H9 (cell line): ENCODE measurements at regions not wholly inside any gene's neighbourhood (a gene's known extent, or its start where the extent isn't known, plus 50 kb on each side); places are given as distances from the start of the nearest gene placed in this dataset.

Experiments used
- DNase-seq: peaks from one replicate; pipeline ENCODE4 v3.0.0-alpha.2; 2017
- H2AFZ ChIP-seq: one replicate; pipeline ENCODE4 v1.6.1; 2013; ENCODE audit warnings: mild to moderate bottlenecking, low read length, control low read depth, moderate library complexity
- H2AK5ac ChIP-seq: 2 replicates; pipeline ENCODE4 v1.6.1; 2013; ENCODE audit warnings: low read length, control low read depth, mixed read lengths; ENCODE audit not compliant: insufficient read length
- H2BK120ac ChIP-seq: one replicate; pipeline ENCODE4 v1.6.1; 2013; ENCODE audit warnings: low read depth, mild to moderate bottlenecking, low read length, control low read depth, inconsistent platforms; ENCODE audit not compliant: poor library complexity, severe bottlenecking
- H2BK12ac ChIP-seq: 2 replicates; pipeline ENCODE4 v1.6.1; 2013; ENCODE audit warnings: low read length, control low read depth, mixed read lengths, low read depth; ENCODE audit not compliant: insufficient read length
- H2BK15ac ChIP-seq: 2 replicates; pipeline ENCODE4 v1.6.1; 2013; ENCODE audit warnings: low read depth, low read length, control low read depth
- H2BK20ac ChIP-seq: one replicate; pipeline ENCODE4 v1.6.1; 2013; ENCODE audit warnings: low read depth, mild to moderate bottlenecking, low read length, control low read depth, inconsistent platforms; ENCODE audit not compliant: poor library complexity, severe bottlenecking
- H2BK5ac ChIP-seq: 2 replicates; pipeline ENCODE4 v1.6.1; 2013; ENCODE audit warnings: low read length, control low read depth, mixed read lengths; ENCODE audit not compliant: insufficient read length
- H3K14ac ChIP-seq: 2 replicates; pipeline ENCODE4 v1.6.1; 2013; ENCODE audit warnings: low read length, control low read depth; ENCODE audit not compliant: insufficient read depth
- H3K18ac ChIP-seq: 2 replicates; pipeline ENCODE4 v1.6.1; 2013; ENCODE audit warnings: low read depth, mild to moderate bottlenecking, mixed read lengths, low read length, control low read depth; ENCODE audit not compliant: insufficient read length
- H3K23ac ChIP-seq: 2 replicates; pipeline ENCODE4 v1.6.1; 2013; ENCODE audit warnings: low read length, control low read depth, mixed read lengths, low read depth; ENCODE audit not compliant: insufficient read length
- H3K23me2 ChIP-seq: 2 replicates; pipeline ENCODE4 v1.6.1; 2013; ENCODE audit warnings: low read depth, mild to moderate bottlenecking, mixed read lengths, low read length, control low read depth; ENCODE audit not compliant: insufficient read length, poor library complexity, severe bottlenecking
- H3K27ac ChIP-seq: 2 replicates; pipeline ENCODE4 v1.5.1; 2013; ENCODE audit warnings: low read length, control low read depth, mixed read lengths, low read depth; ENCODE audit not compliant: insufficient read length
- H3K27me3 ChIP-seq: 2 replicates; pipeline ENCODE4 v1.6.1; 2013; ENCODE audit warnings: low read length, control low read depth, inconsistent platforms; ENCODE audit not compliant: insufficient read depth
- H3K4ac ChIP-seq: 2 replicates; pipeline ENCODE4 v1.6.1; 2013; ENCODE audit warnings: low read depth, mild to moderate bottlenecking, control low read depth, inconsistent platforms, low read length, moderate library complexity
- H3K4me1 ChIP-seq: 2 replicates; pipeline ENCODE4 v1.6.1; 2013; ENCODE audit warnings: low read length, control low read depth, inconsistent platforms; ENCODE audit not compliant: insufficient read depth
- H3K4me2 ChIP-seq: 2 replicates; pipeline ENCODE4 v1.6.1; 2013; ENCODE audit warnings: low read length, control low read depth, mixed read lengths; ENCODE audit not compliant: insufficient read length, insufficient read depth
- H3K56ac ChIP-seq: 2 replicates; pipeline ENCODE4 v1.6.1; 2013; ENCODE audit warnings: low read depth, mild to moderate bottlenecking, mixed read lengths, low read length, control low read depth; ENCODE audit not compliant: insufficient read length
- H3K79me1 ChIP-seq: 2 replicates; pipeline ENCODE4 v1.6.1; 2013; ENCODE audit warnings: low read depth, mild to moderate bottlenecking, moderate library complexity, low read length, control low read depth, inconsistent platforms; ENCODE audit not compliant: insufficient read depth, poor library complexity, severe bottlenecking
- H3K79me2 ChIP-seq: 2 replicates; pipeline ENCODE4 v1.6.1; 2013; ENCODE audit warnings: low read length, control low read depth, inconsistent platforms; ENCODE audit not compliant: insufficient read depth
- H3K9ac ChIP-seq: 2 replicates; pipeline ENCODE4 v1.6.1; 2013; ENCODE audit warnings: low read length, control low read depth, mixed read lengths; ENCODE audit not compliant: insufficient read length; ENCODE audit errors: extremely low read depth
- H3K9me3 ChIP-seq: one replicate; pipeline ENCODE4 v1.6.1; 2013; ENCODE audit warnings: low read depth, low read length, inconsistent platforms; ENCODE audit not compliant: control insufficient read depth
- H3T11ph ChIP-seq: one replicate; pipeline ENCODE4 v1.6.1; 2013; ENCODE audit warnings: mild to moderate bottlenecking, low read length, control low read depth, inconsistent platforms
- H4K20me1 ChIP-seq: one replicate; pipeline ENCODE4 v1.6.1; 2013; ENCODE audit not compliant: control insufficient read depth, insufficient read length, insufficient read depth
- H4K5ac ChIP-seq: 2 replicates; pipeline ENCODE4 v1.6.1; 2013; ENCODE audit warnings: low read depth, mild to moderate bottlenecking, mixed read lengths, low read length, control low read depth; ENCODE audit not compliant: insufficient read length
- H4K8ac ChIP-seq: replicated peaks from 2 replicates; pipeline ENCODE4 v1.6.1; 2013; ENCODE audit warnings: low read length, control low read depth, mixed read lengths, low read depth; ENCODE audit not compliant: insufficient read length
- H4K91ac ChIP-seq: 2 replicates; pipeline ENCODE4 v1.6.1; 2013; ENCODE audit warnings: low read depth, mild to moderate bottlenecking, moderate library complexity, mixed read lengths, low read length, control low read depth; ENCODE audit not compliant: insufficient read length
- H3K27ac Mint-ChIP-seq, 3 experiments: 2 replicates in 2 of 3; 3 replicates in 1 of 3; pipeline ENCODE4 v1.8.0; 2020 to 2021; ENCODE audit warnings: mixed read lengths in 3 of 3, mild to moderate bottlenecking in 1 of 3, moderate library complexity in 1 of 3
- H3K27me3 Mint-ChIP-seq: 2 replicates; pipeline ENCODE4 v1.8.0; 2021; ENCODE audit warnings: low read depth, mild to moderate bottlenecking, moderate library complexity, mixed read lengths
- H3K36me3 Mint-ChIP-seq, 3 experiments: 2 replicates in 2 of 3; 3 replicates in 1 of 3; pipeline ENCODE4 v1.8.0; 2020 to 2021; ENCODE audit warnings: low read depth in 3 of 3, mixed read lengths in 3 of 3; ENCODE audit not compliant: insufficient read depth in 1 of 3
- H3K4me1 Mint-ChIP-seq, 2 experiments: 2 replicates each; pipeline ENCODE4 v1.8.0; 2020; ENCODE audit warnings: mixed read lengths in 2 of 2
- H3K4me3 Mint-ChIP-seq, 2 experiments: 2 replicates in 1 of 2; 3 replicates in 1 of 2; pipeline ENCODE4 v1.8.0; 2020 to 2021; ENCODE audit warnings: mild to moderate bottlenecking in 2 of 2, mixed read lengths in 2 of 2, moderate library complexity in 1 of 2
- H3K9me3 Mint-ChIP-seq, 2 experiments: 2 replicates in 1 of 2; 3 replicates in 1 of 2; pipeline ENCODE4 v1.8.0; 2020; ENCODE audit warnings: mild to moderate bottlenecking in 2 of 2, mixed read lengths in 2 of 2, moderate library complexity in 1 of 2
- CTCF ChIP-seq: fragments of 200-600 bp; sonication (generic); conservative IDR thresholded peaks from 3 replicates; pipeline ENCODE4 v1.8.0; 2021; ENCODE audit warnings: antibody characterized with exemption, mild to moderate bottlenecking
- WGBS: extraction: QIAGEN DNeasy Blood & Tissue Kit; methylation state at CpG from one replicate; pipeline ENCODE4 v1.1.7; 2013; ENCODE audit warnings: missing lambda C conversion rate, low lambda C conversion rate, mixed read lengths; ENCODE audit not compliant: insufficient read length; ENCODE audit errors: extremely low coverage; 5-methylcytosine and 5-hydroxymethylcytosine counted together

GRCh38 chr5:168110870-168111832 is 180.3 kb upstream of the WWC1 start:
- no peaks in the 10 kb centered on the region for H3K79me1 ChIP-seq
- no peak overlapping the region for H4K8ac ChIP-seq
- H2BK5ac ChIP-seq = no peak overlapping the region
- H3T11ph ChIP-seq = no peak overlapping the region
- H3K4me2 ChIP-seq = no peak overlapping the region
- Mint-ChIP-seq H3K9me3 (peaks cover 0 to 2% of the 10 kb centered on the region in 2 experiments; a peak in 2 of 5 replicates), H3K4me3 (no peak overlapping the region), H3K36me3 (no peaks in the 10 kb centered on the region), H3K27me3 (peaks cover 6% of the 10 kb centered on the region; the same call in 1 of the 2 replicates), H3K4me1 (peaks cover 27 to 31% of the 10 kb centered on the region in 2 experiments), H3K27ac (no peak overlapping the region; a peak in 1 of 7 replicates)
- no peak overlapping the region for H4K5ac ChIP-seq
- no peak overlapping the region for H3K14ac ChIP-seq
- no peak overlapping the region for H4K91ac ChIP-seq
- no peak overlapping the region for H2BK12ac ChIP-seq
- no peak for TF ChIP-seq CTCF
- H3K18ac ChIP-seq = no peak overlapping the region
- H3K23ac ChIP-seq = no peak overlapping the region
- no peak overlapping the region for H3K4ac ChIP-seq
- DNase-seq = no peak
- no peak overlapping the region for H3K9ac ChIP-seq
- no peak overlapping the region for H2BK15ac ChIP-seq
- no peaks in the 10 kb centered on the region for H3K79me2 ChIP-seq
- H2BK120ac ChIP-seq = no peak overlapping the region
- H2AFZ ChIP-seq = no peak overlapping the region
- 100% methylated on average over 3 of the region's 14 CpGs for WGBS
- H3K9me3 ChIP-seq = no peaks in the 10 kb centered on the region
- H2BK20ac ChIP-seq = no peak overlapping the region
- no peak overlapping the region for H3K27ac ChIP-seq
- peaks cover 4% of the 10 kb centered on the region; the same call in 1 of the 2 replicates for H3K4me1 ChIP-seq
- H2AK5ac ChIP-seq = no peak overlapping the region
- no peaks in the 10 kb centered on the region for H4K20me1 ChIP-seq
- H3K23me2 ChIP-seq = no peaks in the 10 kb centered on the region
- no peaks in the 10 kb centered on the region for H3K27me3 ChIP-seq
- H3K56ac ChIP-seq = no peak overlapping the region
